ENCODE measurements at regions not wholly inside any gene's neighbourhood (a gene's known extent, or its start where the extent isn't known, plus 50 kb on each side); places are given as distances from the start of the nearest gene placed in this dataset.

GRCh38 chr10:129028451-129028850, 438.6 kb upstream of the MGMT start (continued):
- TF ChIP-seq REST (IDR thresholded peaks at IDR 0.05) (no peak), RAD21 (IDR thresholded peaks at IDR 0.05) (no peak)

- H3K9me3 ChIP-seq (ENCODE audit: control insufficient read depth in 4 of 4, low read length in 3 of 4): no peaks in the 10 kb centered on the region
- TF ChIP-seq ZBTB33 (IDR thresholded peaks at IDR 0.05): no peak
- TF ChIP-seq RAD21 (IDR thresholded peaks at IDR 0.05): no peak
- no peak for TF ChIP-seq FOXA1 (IDR thresholded peaks at IDR 0.05)
- TF ChIP-seq TAF1 (conservative IDR thresholded peaks at IDR 0.05): no peak
- no peak for TF ChIP-seq HNF4G (IDR thresholded peaks at IDR 0.05)
- no peak for TF ChIP-seq NR2F2 (IDR thresholded peaks at IDR 0.05)
- TF ChIP-seq FOXA2 (IDR thresholded peaks at IDR 0.05): no peak
- TF ChIP-seq GABPA (IDR thresholded peaks at IDR 0.05 in 1 of 2, conservative IDR thresholded peaks at IDR 0.05 in 1 of 2): no peak
- TF ChIP-seq RXRA (IDR thresholded peaks at IDR 0.05): no peak
- no peak for TF ChIP-seq JUND (IDR thresholded peaks at IDR 0.05)
- TF ChIP-seq HNF4A (conservative IDR thresholded peaks at IDR 0.05): no peak
- no peak for TF ChIP-seq SP1 (IDR thresholded peaks at IDR 0.05)
- no peak for DNase-seq (ENCODE audit: low spot score)
- H3K27me3 ChIP-seq (ENCODE audit: control insufficient read depth in 4 of 4, insufficient read depth in 4 of 4, low read length in 3 of 4): peaks cover 0 to 26% (median 4%) of the 10 kb centered on the region in 4 donors
- peaks cover 0 to 5% (median 1%) of the 10 kb centered on the region in 4 donors for H3K4me1 ChIP-seq (ENCODE audit: control insufficient read depth in 4 of 4, insufficient read depth in 4 of 4, low read length in 3 of 4)
- no peak overlapping the region for H3K27ac ChIP-seq (ENCODE audit: low read depth in 1 of 2, low read length in 2 of 2)
- WGBS: 56% methylated on average over 9 of the region's 9 CpGs
- no peak overlapping the region for H3K4me3 ChIP-seq (ENCODE audit: low read depth in 1 of 3, low read length in 3 of 3)
- no peak overlapping the region for H3K9ac ChIP-seq (ENCODE audit: low read depth in 1 of 2, low read length in 2 of 2)
- H3K36me3 ChIP-seq (ENCODE audit: control insufficient read depth in 4 of 4, insufficient read depth in 3 of 4, low read depth in 1 of 4, low read length in 3 of 4): no peaks in the 10 kb centered on the region
Observed at GRCh38 chr10:129029051-129029450, 438.0 kb upstream of the MGMT start.

GRCh38 chr10:129029851-129030602, 437.0 kb upstream of the MGMT start:
- peaks cover 0 to 9% (median 4%) of the 10 kb centered on the region in 4 donors for H3K4me1 ChIP-seq (ENCODE audit: control insufficient read depth in 4 of 4, insufficient read depth in 4 of 4, low read length in 3 of 4)
- no peak overlapping the region for H3K27ac ChIP-seq (ENCODE audit: low read depth in 1 of 2, low read length in 2 of 2)
- H3K36me3 ChIP-seq (ENCODE audit: control insufficient read depth in 4 of 4, insufficient read depth in 3 of 4, low read depth in 1 of 4, low read length in 3 of 4): no peaks in the 10 kb centered on the region
- DNase-seq (ENCODE audit: low spot score): no peak
- TF ChIP-seq YY1 (IDR thresholded peaks at IDR 0.05) (no peak), EGR1 (IDR thresholded peaks at IDR 0.05; ENCODE audit: low read depth in 2 of 2) (no peak), SP1 (IDR thresholded peaks at IDR 0.05) (no peak), ATF3 (IDR thresholded peaks at IDR 0.05) (no peak), GABPA (IDR thresholded peaks at IDR 0.05 in 1 of 2, conservative IDR thresholded peaks at IDR 0.05 in 1 of 2) (no peak), TAF1 (conservative IDR thresholded peaks at IDR 0.05) (no peak), HNF4A (conservative IDR thresholded peaks at IDR 0.05) (no peak)
- H3K9ac ChIP-seq (ENCODE audit: low read depth in 1 of 2, low read length in 2 of 2): no peak overlapping the region
- WGBS: 78% methylated on average over 14 of the region's 14 CpGs
- peaks cover 0 to 24% (median 5%) of the 10 kb centered on the region in 4 donors for H3K27me3 ChIP-seq (ENCODE audit: control insufficient read depth in 4 of 4, insufficient read depth in 4 of 4, low read length in 3 of 4)
- no peaks in the 10 kb centered on the region for H3K9me3 ChIP-seq (ENCODE audit: control insufficient read depth in 4 of 4, low read length in 3 of 4)
- no peak overlapping the region for H3K4me3 ChIP-seq (ENCODE audit: low read depth in 1 of 3, low read length in 3 of 3)

All from liver (tissue), 7 donors.